KBM-7 (cell line): ENCODE measurements at regions not wholly inside any gene's neighbourhood (a gene's known extent, or its start where the extent isn't known, plus 50 kb on each side); places are given as distances from the start of the nearest gene placed in this dataset.
"Not testable (repeated sequence)": the region's sequence is repeated elsewhere in the genome, so short reads cannot be mapped to it uniquely, and the experiment has no call there.

ENCODE experiments used
- DNase-seq: peaks from one replicate; pipeline ENCODE4 v3.0.0-alpha.2; 2015
- in situ Hi-C: fragments of 300-500 bp; cut with MboI; formaldehyde crosslinking; loops from 2 replicates; pipeline ENCODE4 v1.14.3; 2020; ENCODE audit warnings: low sequenced_read_pairs, low pct_unique_long_range_greater_than_20kb, mixed read lengths

GRCh38 chr13:54627646-54628372 lies 1599.2 kb downstream of the OLFM4 start:
- in situ Hi-C loops, result no loop called here
- no peak for DNase-seq

DNA sequence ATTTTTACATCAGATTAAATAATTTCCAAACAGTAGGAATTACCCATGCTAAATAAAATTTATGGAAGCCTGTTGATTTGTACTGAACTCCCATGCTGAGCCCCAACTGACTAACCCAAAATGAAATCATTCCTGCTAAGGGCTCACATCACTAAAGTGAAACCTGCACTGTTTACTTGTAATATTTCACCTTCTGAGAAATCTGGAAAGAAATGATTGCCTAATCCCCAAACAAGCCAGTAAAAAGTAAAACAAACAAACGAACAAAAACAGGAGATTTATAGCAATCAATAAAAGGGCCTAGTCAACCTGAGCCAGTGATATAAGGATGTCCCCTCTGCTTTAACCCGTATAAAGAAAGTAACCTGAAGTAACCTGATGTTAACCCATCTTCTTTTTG lies 1599.8 kb downstream of the OLFM4 start:
- DNase-seq, result no peak
- in situ Hi-C loops, result no loop called here

DNA sequence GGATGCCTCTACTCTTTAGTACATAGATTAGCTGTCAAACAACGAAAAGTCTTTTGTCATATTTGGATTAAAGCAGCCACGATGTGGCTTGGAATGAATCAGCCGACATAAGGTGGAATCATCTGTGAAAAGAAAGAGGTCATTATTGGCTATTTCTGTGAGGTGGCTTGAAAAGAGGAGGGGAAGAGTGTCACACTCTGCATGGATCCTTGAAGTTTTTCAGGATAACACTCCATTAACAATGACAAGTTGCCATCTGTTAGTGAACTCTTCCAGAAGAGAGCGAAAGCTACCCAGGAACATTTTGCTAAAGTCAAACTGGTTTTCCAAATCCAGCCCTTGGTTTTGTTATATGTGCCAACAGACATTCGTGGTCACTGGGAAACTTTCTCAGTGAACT lies 1604.8 kb downstream of the OLFM4 start:
- in situ Hi-C loops, result no loop called here
- DNase-seq, result no peak

DNA sequence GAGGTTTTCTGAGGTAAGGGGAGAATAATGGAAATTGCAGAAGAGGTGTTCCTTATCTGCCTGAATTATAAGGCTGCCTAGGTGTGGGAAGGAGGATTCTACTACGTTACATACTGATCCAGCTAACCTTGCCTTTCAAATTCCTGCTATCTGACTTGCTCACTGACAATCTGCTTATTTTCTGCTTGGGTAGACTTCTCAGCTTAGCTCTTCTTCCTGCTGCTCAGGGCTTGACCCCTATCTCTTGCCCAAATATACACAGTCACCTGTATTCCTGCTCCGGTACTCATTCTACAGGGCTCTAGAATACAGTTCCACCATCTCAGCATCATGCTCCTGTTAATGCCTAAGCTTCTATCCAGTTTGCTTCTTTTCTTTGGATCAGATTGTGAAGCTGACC lies 1607.6 kb downstream of the OLFM4 start:
- in situ Hi-C loops, result no loop called here

GRCh38 chr13:54637366-54637765 lies 1608.8 kb downstream of the OLFM4 start:
- DNase-seq, result no peak
- in situ Hi-C loops, result no loop called here

More for the DNA sequence above, 1607.6 kb downstream of the OLFM4 start:
- no peak for DNase-seq

DNA sequence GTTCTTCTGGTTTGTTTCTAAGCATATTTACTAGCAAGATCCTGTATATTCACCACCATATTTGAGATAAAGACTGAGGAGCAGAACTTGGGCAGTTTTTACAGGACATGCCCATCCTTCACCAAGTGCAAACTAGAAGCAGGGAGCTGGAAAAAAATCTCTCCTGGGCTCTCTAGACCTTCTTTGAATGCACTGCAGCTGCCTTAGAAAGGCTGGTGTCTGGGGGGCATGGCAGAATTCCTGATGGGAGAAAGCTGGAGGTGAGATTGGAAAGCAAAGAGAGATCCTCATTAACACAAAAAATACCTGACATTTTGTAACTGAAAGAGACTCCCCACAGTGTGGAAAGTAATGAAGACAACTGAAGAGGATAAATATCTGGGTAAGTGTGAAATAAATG lies 1612.1 kb downstream of the OLFM4 start:
- in situ Hi-C loops, result no loop called here
- no peak for DNase-seq

DNA sequence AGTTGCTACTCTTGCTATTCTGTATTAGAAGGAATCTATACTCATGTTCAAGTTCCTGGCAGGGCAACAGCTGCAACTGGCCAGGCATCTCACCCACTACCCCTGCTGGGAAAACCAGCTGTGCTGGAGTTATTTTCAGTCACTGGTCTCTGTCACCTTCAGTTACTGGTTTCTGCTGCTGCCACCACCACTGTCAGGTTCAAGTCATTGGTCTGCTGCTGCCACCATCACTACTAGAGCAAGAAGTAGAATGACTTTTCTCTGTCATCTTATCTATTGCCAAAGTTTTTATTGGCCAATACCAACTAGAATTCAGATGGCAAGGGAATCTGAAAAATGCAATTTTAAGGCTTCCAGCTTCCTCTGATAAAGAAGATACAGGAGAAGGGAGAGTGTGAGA lies 1615.2 kb downstream of the OLFM4 start:
- no peak for DNase-seq
- in situ Hi-C loops, result no loop called here

GRCh38 chr13:54647275-54647674 lies 1618.7 kb downstream of the OLFM4 start:
- DNase-seq, result no peak
- in situ Hi-C loops, result no loop called here

DNA sequence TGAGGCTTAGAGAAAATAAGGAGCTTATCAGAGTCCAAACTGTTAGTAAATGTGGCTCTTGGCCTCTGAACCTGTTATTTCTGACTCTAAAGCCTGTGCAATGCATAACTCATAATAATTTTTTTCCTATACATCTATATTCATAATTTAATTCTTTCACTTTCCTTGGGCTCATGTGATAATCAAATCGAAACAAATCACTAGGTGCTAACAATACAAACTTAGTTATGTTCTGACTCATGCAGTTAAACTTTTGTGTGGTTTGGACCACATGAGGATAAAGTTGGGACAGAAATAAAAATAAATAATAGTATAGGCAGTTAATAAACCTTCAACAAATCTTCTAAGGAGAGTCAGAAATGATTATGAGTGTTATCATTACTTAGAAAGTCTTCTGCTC lies 1629.0 kb downstream of the OLFM4 start:
- in situ Hi-C loops, result no loop called here
- no peak for DNase-seq

GRCh38 chr13:54658771-54659170 lies 1630.2 kb downstream of the OLFM4 start:
- in situ Hi-C loops, result no loop called here
- no peak for DNase-seq

DNA sequence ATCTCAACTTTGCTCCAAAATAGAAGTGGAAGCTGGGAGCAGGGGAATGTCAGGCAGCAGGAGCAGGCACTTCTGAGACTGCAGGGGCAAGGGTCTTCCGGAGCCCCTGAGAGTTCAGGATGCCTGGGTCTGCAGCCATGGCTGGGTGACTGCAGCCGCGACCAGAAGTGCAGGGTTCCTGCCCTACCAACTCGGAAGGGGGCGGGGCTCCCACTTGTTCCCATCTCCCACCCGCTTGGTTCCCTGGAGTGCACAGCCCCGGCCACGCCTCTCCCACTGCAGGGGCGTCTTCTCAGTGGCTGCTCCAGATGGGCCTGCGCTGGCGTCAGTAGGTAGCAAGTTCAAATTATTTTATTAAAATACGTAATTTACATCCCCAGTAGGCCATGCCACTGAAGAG lies 1631.7 kb downstream of the OLFM4 start:
- in situ Hi-C loops, result no loop called here
- no peak for DNase-seq

DNA sequence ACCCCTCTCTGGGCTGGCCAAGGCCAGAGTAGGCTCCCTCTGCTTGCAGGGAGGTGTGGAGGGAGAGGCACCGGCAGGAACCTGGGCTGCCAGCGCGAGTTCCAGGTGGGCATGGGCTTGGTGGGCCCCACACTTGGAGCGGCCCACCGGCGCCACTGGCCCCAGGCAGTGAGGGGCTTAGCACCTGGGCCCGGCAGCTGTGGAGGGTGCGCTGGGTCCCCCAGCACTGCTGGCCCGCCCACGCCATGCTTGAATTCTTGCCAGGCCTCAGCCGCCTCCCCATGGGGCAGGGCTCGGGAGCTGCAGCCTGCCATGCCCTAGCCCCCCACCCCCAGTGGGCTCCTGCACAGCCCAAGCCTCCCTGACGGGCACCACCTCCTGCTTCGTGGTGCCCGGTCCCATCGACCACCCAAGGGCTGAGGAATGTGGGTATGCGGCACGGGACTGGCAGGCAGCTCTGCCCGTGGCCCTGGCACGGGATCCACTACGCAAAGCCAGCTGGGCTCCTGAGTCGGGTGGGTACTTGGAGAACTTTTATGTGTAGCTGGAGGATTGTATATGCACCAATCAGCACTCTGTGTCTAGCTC lies 1648.0 kb downstream of the OLFM4 start:
- in situ Hi-C loops, result no loop called here
- no peak for DNase-seq

DNA sequence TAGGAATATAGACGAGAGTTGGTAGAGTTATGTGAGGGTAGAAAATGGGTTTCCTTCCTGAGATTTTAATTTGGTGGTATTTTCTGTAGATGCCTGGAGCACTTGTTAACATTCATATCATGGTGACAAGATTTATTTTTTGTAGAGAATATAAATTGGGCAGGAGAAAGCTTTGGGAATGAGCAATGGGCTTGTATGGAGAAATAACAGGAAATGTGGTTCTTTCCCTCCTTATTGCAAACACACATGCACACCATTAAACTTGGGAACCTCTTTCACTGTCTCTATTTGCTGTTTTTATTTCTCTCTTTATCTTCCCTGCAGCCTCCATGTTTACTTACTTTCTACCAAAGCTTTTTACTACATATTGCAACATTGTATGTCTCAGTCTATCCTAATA lies 1653.6 kb downstream of the OLFM4 start:
- in situ Hi-C loops, result no loop called here
- DNase-seq, result no peak

DNA sequence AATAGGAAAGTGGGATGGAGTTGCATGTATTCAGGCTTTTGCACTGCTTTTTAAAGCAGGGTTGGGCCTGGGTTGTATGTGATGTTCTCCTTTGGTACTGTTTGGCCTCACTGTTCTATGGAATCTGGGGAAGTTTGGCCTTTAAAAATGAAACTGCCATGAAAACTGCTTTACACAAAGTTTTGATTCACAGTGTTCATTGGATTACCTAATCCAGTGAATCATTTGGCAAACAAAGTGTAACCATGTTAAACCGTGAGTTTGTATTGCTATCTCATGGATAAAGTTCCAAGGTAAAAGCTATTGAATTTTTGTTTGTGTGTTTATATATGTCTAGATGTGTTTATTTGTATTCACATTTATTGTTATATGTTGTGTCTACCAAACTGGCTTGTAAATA lies 1658.6 kb downstream of the OLFM4 start:
- in situ Hi-C loops, result no loop called here
- DNase-seq, result no peak

- in situ Hi-C loops, result no loop called here
- no peak for DNase-seq
These were observed 1671.2 kb downstream of the OLFM4 start for GRCh38 chr13:54699831-54700230.

GRCh38 chr13:54705738-54706137 lies 1677.1 kb downstream of the OLFM4 start:
- no peak for DNase-seq
- in situ Hi-C loops, result no loop called here

GRCh38 chr13:54706336-54706735 lies 1677.7 kb downstream of the OLFM4 start:
- DNase-seq, result no peak
- in situ Hi-C loops, result no loop called here

DNA sequence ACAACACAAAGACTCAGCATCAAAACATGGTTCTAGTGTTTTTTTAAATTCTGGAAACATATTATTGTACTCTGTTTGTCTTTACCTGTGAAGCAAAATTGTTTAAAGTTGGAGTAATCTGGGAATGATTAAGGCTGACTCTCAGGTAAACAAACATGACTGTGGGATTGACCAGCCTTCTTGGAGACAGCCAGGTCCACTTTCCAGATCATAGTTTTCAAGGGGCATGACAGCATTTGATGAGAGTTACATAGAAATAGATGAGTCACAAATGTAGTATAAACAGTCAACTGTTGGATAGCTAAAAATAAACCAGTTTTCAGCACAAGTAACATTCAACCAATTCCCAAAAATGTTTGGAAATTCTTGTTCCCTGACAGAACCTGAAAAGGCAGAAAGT lies 1680.9 kb downstream of the OLFM4 start:
- DNase-seq, result no peak
- in situ Hi-C loops, result no loop called here

DNA sequence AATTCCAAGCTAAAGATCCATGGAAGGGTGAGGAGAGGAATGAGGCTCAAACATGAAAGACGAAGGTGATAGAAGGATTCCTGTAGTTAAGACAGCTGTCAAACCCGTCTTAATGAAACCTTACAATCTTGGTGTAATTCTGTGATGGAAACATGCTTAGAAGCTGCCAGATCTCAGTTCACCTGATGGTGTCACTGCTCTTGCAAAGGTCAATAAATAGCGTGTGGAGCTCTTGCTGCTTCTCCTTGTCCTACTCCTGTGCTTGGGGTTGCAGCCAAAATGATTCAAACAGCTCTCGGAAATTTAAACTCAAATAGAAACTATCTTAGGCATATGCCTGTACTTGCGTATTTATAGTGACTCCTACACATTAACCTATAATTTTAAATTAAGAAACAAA lies 1705.0 kb downstream of the OLFM4 start:
- in situ Hi-C loops, result no loop called here

DNA sequence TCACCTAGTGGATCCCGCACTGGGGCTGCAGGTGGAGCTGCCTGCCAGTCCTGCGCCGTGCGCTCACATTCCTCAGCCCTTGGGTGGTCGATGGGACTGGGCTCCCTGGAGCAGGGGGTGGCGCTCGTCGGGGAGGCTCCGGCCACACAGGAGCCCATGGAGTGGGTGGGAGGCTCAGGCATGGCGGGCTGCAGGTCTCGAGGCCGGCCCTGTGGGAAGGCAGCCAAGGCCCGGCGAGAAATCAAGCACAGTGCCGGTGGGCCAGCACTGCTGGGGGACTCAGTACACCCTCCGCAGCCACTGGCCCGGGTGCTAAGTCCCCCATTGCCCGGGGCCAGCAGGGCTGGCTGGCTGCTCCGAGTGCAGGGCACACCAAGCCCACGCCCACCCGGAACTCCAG lies 1708.6 kb downstream of the OLFM4 start:
- DNase-seq, in situ Hi-C loops: not testable (repeated sequence)

More for the DNA sequence above, 1705.0 kb downstream of the OLFM4 start:
- no peak for DNase-seq

- no peak for DNase-seq
- in situ Hi-C loops, result no loop called here
These were observed 1714.4 kb downstream of the OLFM4 start for GRCh38 chr13:54742984-54743383.
